ENCODE measurements at regions not wholly inside any gene's neighbourhood (a gene's known extent, or its start where the extent isn't known, plus 50 kb on each side); places are given as distances from the start of the nearest gene placed in this dataset.

DNA sequence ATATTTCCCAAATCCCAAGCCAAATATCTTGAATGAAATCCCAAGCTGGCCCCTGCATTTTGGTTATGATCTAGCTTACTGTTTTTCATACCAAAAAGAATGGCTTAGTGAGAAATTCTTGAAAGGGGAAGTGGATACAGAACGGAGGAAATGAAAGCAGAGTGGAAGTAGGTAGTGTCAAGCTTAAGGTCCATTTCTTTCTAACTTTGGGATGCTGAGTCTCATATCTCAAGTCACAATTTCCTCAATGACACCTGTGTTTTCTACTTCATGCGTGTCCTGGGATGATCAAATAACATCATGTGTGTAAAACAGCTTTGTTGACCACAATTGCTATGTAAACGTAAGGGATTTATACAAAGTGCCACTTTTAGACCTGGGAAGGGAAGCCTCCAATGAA is 238.8 kb upstream of the SLC35B3 start:
- no peaks in the 10 kb centered on the region for H4K20me1 ChIP-seq (ENCODE audit: control insufficient read depth, insufficient read depth, insufficient read length)
- no peak overlapping the region for H2BK20ac ChIP-seq (ENCODE audit: low read depth, low read length, poor library complexity, severe bottlenecking)
- no peak overlapping the region for H3K14ac ChIP-seq (ENCODE audit: insufficient read depth, low read length)
- H2BK15ac ChIP-seq (ENCODE audit: low read depth, low read length), result no peak overlapping the region
- H3K9ac ChIP-seq (ENCODE audit: extremely low read depth, insufficient read length, low read length), result no peak overlapping the region
- no peak overlapping the region for H3K56ac ChIP-seq (ENCODE audit: insufficient read length, low read depth, low read length)
- Mint-ChIP-seq H3K4me1 (no peaks in the 10 kb centered on the region), H3K4me3 (no peak overlapping the region), H3K36me3 (ENCODE audit: insufficient read depth in 1 of 3, low read depth in 3 of 3) (no peaks in the 10 kb centered on the region), H3K27ac (no peak overlapping the region), H3K27me3 (ENCODE audit: low read depth) (no peaks in the 10 kb centered on the region), H3K9me3 (no peaks in the 10 kb centered on the region)
- no peak overlapping the region for H3T11ph ChIP-seq (ENCODE audit: low read length)
- H2AK5ac ChIP-seq (ENCODE audit: insufficient read length, low read length), result no peak overlapping the region
- no peak overlapping the region for H3K18ac ChIP-seq (ENCODE audit: insufficient read length, low read depth, low read length)
- H3K79me2 ChIP-seq (ENCODE audit: insufficient read depth, low read length), result no peaks in the 10 kb centered on the region
- H2BK12ac ChIP-seq (ENCODE audit: insufficient read length, low read depth, low read length), result no peak overlapping the region
- H3K4me1 ChIP-seq (ENCODE audit: insufficient read depth, low read length), result no peaks in the 10 kb centered on the region
- H2BK120ac ChIP-seq (ENCODE audit: low read depth, low read length, poor library complexity, severe bottlenecking), result no peak overlapping the region
- H4K91ac ChIP-seq (ENCODE audit: insufficient read length, low read depth, low read length), result no peak overlapping the region
- no peaks in the 10 kb centered on the region for H3K79me1 ChIP-seq (ENCODE audit: insufficient read depth, low read depth, low read length, poor library complexity, severe bottlenecking)
- no peak overlapping the region for H2AFZ ChIP-seq (ENCODE audit: low read length)
- no peak overlapping the region for H3K27ac ChIP-seq (ENCODE audit: insufficient read length, low read depth, low read length)
- no peak overlapping the region for H2BK5ac ChIP-seq (ENCODE audit: insufficient read length, low read length)
- DNase-seq, result no peak
- no peaks in the 10 kb centered on the region for H3K27me3 ChIP-seq (ENCODE audit: insufficient read depth, low read length)
- no peak overlapping the region for H4K5ac ChIP-seq (ENCODE audit: insufficient read length, low read depth, low read length)
- no peak overlapping the region for H3K4me2 ChIP-seq (ENCODE audit: insufficient read depth, insufficient read length, low read length)
- no peak overlapping the region for H4K8ac ChIP-seq (replicated peaks; ENCODE audit: insufficient read length, low read depth, low read length)
- no peak overlapping the region for H3K23ac ChIP-seq (ENCODE audit: insufficient read length, low read depth, low read length)
- no CpG with 5 or more reads among the region's 3 CpGs for WGBS (ENCODE audit: extremely low coverage, insufficient read length, low lambda C conversion rate)
- no peaks in the 10 kb centered on the region for H3K9me3 ChIP-seq (ENCODE audit: control insufficient read depth, low read depth, low read length)
- H3K23me2 ChIP-seq (ENCODE audit: insufficient read length, low read depth, low read length, poor library complexity, severe bottlenecking), result no peaks in the 10 kb centered on the region
- TF ChIP-seq, protein P1, sequence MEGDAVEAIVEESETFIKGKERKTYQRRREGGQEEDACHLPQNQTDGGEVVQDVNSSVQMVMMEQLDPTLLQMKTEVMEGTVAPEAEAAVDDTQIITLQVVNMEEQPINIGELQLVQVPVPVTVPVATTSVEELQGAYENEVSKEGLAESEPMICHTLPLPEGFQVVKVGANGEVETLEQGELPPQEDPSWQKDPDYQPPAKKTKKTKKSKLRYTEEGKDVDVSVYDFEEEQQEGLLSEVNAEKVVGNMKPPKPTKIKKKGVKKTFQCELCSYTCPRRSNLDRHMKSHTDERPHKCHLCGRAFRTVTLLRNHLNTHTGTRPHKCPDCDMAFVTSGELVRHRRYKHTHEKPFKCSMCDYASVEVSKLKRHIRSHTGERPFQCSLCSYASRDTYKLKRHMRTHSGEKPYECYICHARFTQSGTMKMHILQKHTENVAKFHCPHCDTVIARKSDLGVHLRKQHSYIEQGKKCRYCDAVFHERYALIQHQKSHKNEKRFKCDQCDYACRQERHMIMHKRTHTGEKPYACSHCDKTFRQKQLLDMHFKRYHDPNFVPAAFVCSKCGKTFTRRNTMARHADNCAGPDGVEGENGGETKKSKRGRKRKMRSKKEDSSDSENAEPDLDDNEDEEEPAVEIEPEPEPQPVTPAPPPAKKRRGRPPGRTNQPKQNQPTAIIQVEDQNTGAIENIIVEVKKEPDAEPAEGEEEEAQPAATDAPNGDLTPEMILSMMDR (conservative IDR thresholded peaks at IDR 0.05), result no peak
- H3K4ac ChIP-seq (ENCODE audit: low read depth, low read length), result no peak overlapping the region

All from H9 (cell line).